ENCODE measurements at regions not wholly inside any gene's neighbourhood (a gene's known extent, or its start where the extent isn't known, plus 50 kb on each side); places are given as distances from the start of the nearest gene placed in this dataset.
"Not testable (repeated sequence)": the region's sequence is repeated elsewhere in the genome, so short reads cannot be mapped to it uniquely, and the experiment has no call there.

DNA sequence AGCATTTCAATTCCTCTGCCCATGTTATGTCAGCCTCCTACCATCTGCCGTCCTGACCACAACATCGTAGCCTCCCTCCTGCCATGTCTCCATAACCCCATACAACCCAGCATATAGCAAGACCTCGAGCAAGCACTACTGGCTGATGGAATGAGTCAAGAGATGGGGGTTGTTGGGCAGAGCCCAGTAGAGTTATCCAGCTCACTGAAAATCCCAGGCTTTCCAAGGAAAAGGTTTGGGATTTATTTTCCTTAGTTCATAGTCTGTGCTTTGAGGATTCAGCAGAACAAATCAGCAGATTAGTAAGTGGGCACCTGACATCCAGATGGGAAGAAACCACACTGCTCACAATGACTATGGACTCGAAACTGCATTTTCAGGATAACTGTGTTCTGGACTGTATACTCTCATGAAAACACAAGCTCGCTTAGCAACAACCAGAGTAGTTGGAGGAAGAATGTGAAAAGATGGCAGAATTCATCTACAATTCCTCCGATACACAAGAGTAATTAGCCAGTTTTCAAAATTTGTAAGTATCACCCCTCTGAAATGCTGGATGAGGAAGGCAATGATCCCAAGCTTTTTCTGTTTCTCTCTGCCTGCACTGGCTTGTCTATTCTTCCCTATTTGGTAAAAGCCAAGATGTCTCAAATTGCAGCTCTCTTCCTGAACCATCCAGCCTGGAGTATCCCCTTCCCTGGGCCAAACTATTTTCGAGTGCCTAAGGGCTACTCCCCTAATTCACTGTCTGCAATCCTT lies 186.2 kb upstream of the TBL1X start:
- Histone ChIP-seq H3K27ac (no peak overlapping the region), H3K4me1 (replicated peaks) (no peaks in the 10 kb centered on the region), H3K27me3 (replicated peaks) (no peaks in the 10 kb centered on the region), H3K4me3 (no peak overlapping the region), H3K36me3 (no peaks in the 10 kb centered on the region), H3K9me3 (replicated peaks) (no peaks in the 10 kb centered on the region)
- no peak for DNase-seq (ENCODE audit: low read depth in 1 of 2, low spot score in 2 of 2)

GRCh38 chrX:9279234-9279544 lies 185.7 kb upstream of the TBL1X start:
- Histone ChIP-seq H3K27me3 (replicated peaks) (no peaks in the 10 kb centered on the region), H3K36me3 (no peaks in the 10 kb centered on the region), H3K4me1 (replicated peaks) (no peaks in the 10 kb centered on the region), H3K9me3 (replicated peaks) (no peaks in the 10 kb centered on the region), H3K4me3 (no peak overlapping the region), H3K27ac (no peak overlapping the region)
- DNase-seq (ENCODE audit: low read depth in 1 of 2, low spot score in 2 of 2): peak in 1 of 2 experiments; percentile 1

DNA sequence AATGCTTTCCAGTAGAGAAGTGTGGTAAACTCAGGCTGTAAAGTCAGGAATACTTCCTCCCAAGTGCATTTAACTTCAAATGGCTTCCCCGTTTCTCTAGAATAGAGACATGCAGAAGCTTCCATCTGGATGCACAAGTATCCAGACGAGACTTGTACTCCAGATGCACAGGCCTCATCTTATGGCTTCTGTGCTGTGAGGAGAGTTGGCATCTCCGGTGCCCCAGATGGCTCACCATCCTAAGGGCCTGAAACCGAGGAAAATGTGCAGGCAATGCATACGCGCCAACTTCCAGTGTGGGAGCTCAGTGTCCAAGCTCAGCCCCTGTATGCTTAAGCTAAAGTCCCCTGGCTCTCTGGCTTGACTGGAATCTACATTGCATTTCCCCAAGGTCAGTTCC lies 184.0 kb upstream of the TBL1X start:
- no peak overlapping the region for H3K27ac ChIP-seq
- H3K27me3 ChIP-seq (replicated peaks): no peaks in the 10 kb centered on the region
- H3K9me3 ChIP-seq (replicated peaks): no peaks in the 10 kb centered on the region
- H3K4me1 ChIP-seq (replicated peaks): no peaks in the 10 kb centered on the region
- H3K4me3 ChIP-seq: no peak overlapping the region
- no peaks in the 10 kb centered on the region for H3K36me3 ChIP-seq
- no peak for DNase-seq (ENCODE audit: low read depth in 1 of 2, low spot score in 2 of 2)

DNA sequence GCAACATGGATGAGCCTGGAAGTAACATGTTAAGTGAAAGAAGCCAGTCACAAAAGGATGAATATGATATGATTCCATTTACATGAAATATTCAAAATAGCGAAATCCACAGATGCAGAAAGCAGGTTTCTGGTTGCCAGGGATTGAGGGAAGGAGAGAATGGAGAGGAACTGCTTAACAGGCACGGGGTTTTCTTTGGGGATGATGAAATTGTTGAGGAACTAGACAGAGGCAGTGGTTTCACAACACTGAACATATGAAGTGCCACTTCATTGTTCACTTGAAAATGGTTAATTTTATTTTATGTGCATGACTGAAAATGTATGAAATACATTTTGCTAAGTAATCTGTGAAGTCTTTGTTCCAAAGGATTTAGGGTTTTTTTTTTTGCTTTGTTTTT lies 182.5 kb upstream of the TBL1X start:
- no peak overlapping the region for H3K4me3 ChIP-seq
- no peak for DNase-seq (ENCODE audit: low read depth in 1 of 2, low spot score in 2 of 2)
- H3K27me3 ChIP-seq (replicated peaks): no peaks in the 10 kb centered on the region
- H3K27ac ChIP-seq: no peak overlapping the region
- no peaks in the 10 kb centered on the region for H3K4me1 ChIP-seq (replicated peaks)
- H3K36me3 ChIP-seq: no peaks in the 10 kb centered on the region
- H3K9me3 ChIP-seq (replicated peaks): no peaks in the 10 kb centered on the region

DNA sequence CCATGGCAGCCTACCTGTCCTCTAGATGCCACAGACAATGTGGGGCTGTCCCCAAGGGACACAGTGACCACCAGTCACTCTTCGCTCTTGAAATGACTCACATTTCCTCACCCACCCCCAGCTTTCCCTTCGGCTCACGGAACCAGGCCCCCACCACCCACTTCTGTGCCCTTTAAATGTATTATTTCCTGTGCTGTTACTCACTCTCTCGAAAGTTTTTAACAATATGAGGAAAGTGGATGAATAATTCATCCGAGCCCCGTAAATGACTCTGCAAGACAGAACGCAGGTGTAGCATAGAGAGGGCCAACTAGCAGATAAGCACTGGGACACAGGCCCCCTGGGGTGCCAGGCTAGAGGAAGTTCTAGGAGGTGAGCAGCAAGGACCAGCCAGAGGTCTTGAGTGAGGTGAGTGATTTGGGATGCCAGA lies 179.5 kb upstream of the TBL1X start:
- Histone ChIP-seq H3K9me3 (replicated peaks) (no peaks in the 10 kb centered on the region), H3K36me3 (no peaks in the 10 kb centered on the region), H3K4me3 (no peak overlapping the region), H3K4me1 (replicated peaks) (no peaks in the 10 kb centered on the region), H3K27me3 (replicated peaks) (no peaks in the 10 kb centered on the region), H3K27ac (no peak overlapping the region)
- DNase-seq (ENCODE audit: low read depth in 1 of 2, low spot score in 2 of 2): no peak

DNA sequence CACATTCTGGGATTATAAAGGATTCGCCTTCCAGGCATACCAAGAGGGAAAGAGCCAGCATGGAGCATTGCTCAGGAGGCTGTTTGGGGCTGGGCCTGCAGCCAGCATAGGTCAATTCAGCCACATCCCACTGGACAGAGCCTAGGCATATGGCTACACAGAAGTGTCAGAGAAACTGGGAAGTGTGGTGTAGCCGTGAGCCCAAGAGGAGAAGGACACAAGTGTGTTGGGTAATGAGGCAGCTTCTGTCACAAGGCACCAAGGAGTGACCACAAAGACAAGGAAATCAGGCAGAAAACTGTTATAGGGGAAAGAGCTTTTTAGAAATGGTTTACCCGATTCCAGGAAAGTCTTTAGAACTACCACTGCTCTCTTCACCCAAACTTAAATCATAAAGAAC lies 178.6 kb upstream of the TBL1X start:
- Histone ChIP-seq H3K27ac (no peak overlapping the region), H3K4me1 (replicated peaks) (no peaks in the 10 kb centered on the region), H3K4me3 (no peak overlapping the region), H3K27me3 (replicated peaks) (no peaks in the 10 kb centered on the region), H3K9me3 (replicated peaks) (no peaks in the 10 kb centered on the region), H3K36me3 (no peaks in the 10 kb centered on the region)
- no peak for DNase-seq (ENCODE audit: low read depth in 1 of 2, low spot score in 2 of 2)

DNA sequence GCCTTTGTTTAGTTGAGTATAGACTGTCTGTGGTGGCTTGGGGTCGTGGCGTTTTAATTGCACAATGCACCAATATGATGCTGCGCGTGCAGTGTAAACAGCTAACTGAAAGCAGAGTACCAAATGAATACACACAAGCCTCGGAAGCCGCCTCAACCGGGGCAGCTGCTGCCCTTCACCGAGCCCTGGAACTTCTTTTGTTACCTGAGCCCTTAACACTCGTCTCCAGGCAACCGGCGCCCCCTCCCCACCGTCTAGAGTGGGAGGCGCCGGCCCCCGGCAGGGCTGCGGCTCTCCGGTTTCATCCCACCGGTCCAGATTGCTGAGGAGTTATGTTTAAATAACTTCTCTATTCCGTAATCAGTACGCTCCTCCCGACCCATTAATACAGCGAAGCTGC lies 173.2 kb upstream of the TBL1X start:
- Histone ChIP-seq H3K4me3 (no peak overlapping the region), H3K27me3 (replicated peaks) (no peaks in the 10 kb centered on the region), H3K4me1 (replicated peaks) (no peaks in the 10 kb centered on the region), H3K36me3 (no peaks in the 10 kb centered on the region), H3K9me3 (replicated peaks) (no peaks in the 10 kb centered on the region), H3K27ac (no peak overlapping the region)
- no peak for DNase-seq (ENCODE audit: low read depth in 1 of 2, low spot score in 2 of 2)

DNA sequence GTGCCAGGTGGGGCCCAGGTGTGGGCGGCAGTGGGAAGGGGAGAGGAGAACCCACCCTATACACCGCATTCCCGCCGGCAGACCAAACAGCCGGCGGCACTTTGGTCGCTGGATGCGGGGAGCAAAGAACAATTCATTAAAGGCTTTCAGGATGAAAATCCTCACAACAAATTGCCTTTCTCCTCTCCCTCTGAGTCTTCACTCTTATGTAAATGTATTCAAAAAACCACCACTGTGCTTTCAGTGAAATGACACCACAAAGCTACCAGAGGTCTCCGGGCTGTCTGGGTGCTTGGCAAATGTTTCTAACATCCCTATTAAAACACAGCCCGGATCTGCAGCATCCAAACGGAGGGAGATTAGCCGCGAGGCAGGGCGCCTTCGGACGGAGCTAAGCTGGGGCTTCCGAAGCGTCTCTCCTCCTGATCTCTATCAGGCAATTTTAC lies 171.8 kb upstream of the TBL1X start:
- no peak for DNase-seq (ENCODE audit: low read depth in 1 of 2, low spot score in 2 of 2)
- H3K9me3 ChIP-seq (replicated peaks): no peaks in the 10 kb centered on the region
- H3K36me3 ChIP-seq: no peaks in the 10 kb centered on the region
- no peaks in the 10 kb centered on the region for H3K27me3 ChIP-seq (replicated peaks)
- H3K4me3 ChIP-seq: no peak overlapping the region
- H3K27ac ChIP-seq: no peak overlapping the region
- no peaks in the 10 kb centered on the region for H3K4me1 ChIP-seq (replicated peaks)

DNA sequence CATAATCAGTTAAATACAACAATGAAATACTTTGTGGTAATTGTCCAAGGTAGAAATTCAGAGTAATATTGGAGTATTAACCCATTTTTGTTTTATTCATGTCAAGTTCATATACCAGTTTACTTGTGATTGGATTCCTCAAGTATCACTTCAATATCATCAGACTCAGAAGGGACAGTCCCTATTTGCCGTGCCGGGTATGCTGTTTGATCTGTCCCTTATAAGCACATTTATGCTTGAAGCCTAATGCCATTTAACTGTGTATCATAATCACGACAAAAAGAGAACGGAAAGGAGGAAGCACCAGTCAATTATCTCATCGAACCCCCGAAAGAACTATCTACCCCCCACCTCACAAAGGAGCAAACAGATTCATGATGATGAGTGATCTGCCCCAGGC lies 171.0 kb upstream of the TBL1X start:
- H3K36me3 ChIP-seq: no peaks in the 10 kb centered on the region
- H3K27me3 ChIP-seq (replicated peaks): no peaks in the 10 kb centered on the region
- no peak overlapping the region for H3K27ac ChIP-seq
- DNase-seq (ENCODE audit: low read depth in 1 of 2, low spot score in 2 of 2): no peak
- H3K9me3 ChIP-seq (replicated peaks): no peaks in the 10 kb centered on the region
- H3K4me3 ChIP-seq: no peak overlapping the region
- no peaks in the 10 kb centered on the region for H3K4me1 ChIP-seq (replicated peaks)

DNA sequence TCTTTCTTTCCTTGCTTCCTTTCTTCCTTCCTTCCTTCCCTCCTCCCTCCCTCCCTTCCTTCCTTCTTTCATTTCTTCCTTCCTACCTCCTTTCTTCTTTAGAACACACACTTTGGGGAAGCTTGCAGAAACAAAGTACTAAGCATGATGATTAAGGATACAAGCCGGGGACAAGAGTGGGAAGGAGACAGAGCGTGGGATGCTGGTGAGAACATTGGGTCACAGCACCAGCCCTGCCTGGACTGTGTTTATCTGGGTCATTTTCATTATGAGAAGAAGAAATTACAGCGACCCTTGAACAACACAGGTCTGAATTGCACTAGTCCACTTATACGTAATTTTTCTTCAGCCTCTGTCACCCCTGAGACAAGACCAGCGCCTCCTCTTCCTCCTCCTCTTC lies 169.3 kb upstream of the TBL1X start:
- no peak overlapping the region for H3K27ac ChIP-seq
- no peaks in the 10 kb centered on the region for H3K27me3 ChIP-seq (replicated peaks)
- H3K4me1 ChIP-seq (replicated peaks): no peaks in the 10 kb centered on the region
- no peak overlapping the region for H3K4me3 ChIP-seq
- no peak for DNase-seq (ENCODE audit: low read depth in 1 of 2, low spot score in 2 of 2)
- H3K36me3 ChIP-seq: no peaks in the 10 kb centered on the region
- no peaks in the 10 kb centered on the region for H3K9me3 ChIP-seq (replicated peaks)

GRCh38 chrX:9298221-9298620 lies 166.6 kb upstream of the TBL1X start:
- H3K4me3 ChIP-seq: no peak overlapping the region
- no peaks in the 10 kb centered on the region for H3K27me3 ChIP-seq (replicated peaks)
- no peaks in the 10 kb centered on the region for H3K4me1 ChIP-seq (replicated peaks)
- H3K9me3 ChIP-seq (replicated peaks): no peaks in the 10 kb centered on the region
- no peak for DNase-seq (ENCODE audit: low read depth in 1 of 2, low spot score in 2 of 2)
- H3K36me3 ChIP-seq: no peaks in the 10 kb centered on the region
- H3K27ac ChIP-seq: no peak overlapping the region

GRCh38 chrX:9299681-9300080 lies 165.2 kb upstream of the TBL1X start:
- not testable (repeated sequence) for DNase-seq (ENCODE audit: low read depth in 1 of 2, low spot score in 2 of 2)

GRCh38 chrX:9301836-9302235 lies 163.0 kb upstream of the TBL1X start:
- Histone ChIP-seq H3K4me3 (no peak overlapping the region), H3K27me3 (replicated peaks) (no peaks in the 10 kb centered on the region), H3K4me1 (replicated peaks) (no peaks in the 10 kb centered on the region), H3K9me3 (replicated peaks) (no peaks in the 10 kb centered on the region), H3K36me3 (no peaks in the 10 kb centered on the region), H3K27ac (no peak overlapping the region)
- no peak for DNase-seq (ENCODE audit: low read depth in 1 of 2, low spot score in 2 of 2)

More at GRCh38 chrX:9299681-9300080, 165.2 kb upstream of the TBL1X start:
- not testable (repeated sequence) for H3K27ac ChIP-seq; H3K4me1 ChIP-seq (replicated peaks); H3K27me3 ChIP-seq (replicated peaks); H3K36me3 ChIP-seq; H3K4me3 ChIP-seq; H3K9me3 ChIP-seq (replicated peaks)

DNA sequence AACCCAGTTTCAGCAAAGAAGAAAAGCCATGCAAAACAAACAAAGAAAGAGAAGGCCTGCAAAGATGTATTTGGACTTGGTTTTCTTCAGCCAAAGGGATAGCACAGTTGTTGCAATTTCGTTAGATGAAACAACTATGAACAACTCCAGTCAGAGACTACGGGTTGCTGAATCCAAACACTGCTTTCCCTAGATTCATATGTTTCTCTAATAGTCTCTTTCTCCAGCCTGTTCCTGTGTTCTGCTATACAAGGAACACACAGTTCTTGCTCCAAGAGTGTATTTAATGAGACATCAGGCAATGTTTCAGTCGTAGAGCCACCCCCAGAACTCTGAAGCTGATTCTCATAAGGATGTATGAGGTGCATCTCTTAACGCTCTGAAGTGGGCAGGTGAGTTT lies 162.5 kb upstream of the TBL1X start:
- no peaks in the 10 kb centered on the region for H3K27me3 ChIP-seq (replicated peaks)
- H3K27ac ChIP-seq: no peak overlapping the region
- DNase-seq (ENCODE audit: low read depth in 1 of 2, low spot score in 2 of 2): no peak
- no peak overlapping the region for H3K4me3 ChIP-seq
- no peaks in the 10 kb centered on the region for H3K4me1 ChIP-seq (replicated peaks)
- no peaks in the 10 kb centered on the region for H3K9me3 ChIP-seq (replicated peaks)
- H3K36me3 ChIP-seq: no peaks in the 10 kb centered on the region

DNA sequence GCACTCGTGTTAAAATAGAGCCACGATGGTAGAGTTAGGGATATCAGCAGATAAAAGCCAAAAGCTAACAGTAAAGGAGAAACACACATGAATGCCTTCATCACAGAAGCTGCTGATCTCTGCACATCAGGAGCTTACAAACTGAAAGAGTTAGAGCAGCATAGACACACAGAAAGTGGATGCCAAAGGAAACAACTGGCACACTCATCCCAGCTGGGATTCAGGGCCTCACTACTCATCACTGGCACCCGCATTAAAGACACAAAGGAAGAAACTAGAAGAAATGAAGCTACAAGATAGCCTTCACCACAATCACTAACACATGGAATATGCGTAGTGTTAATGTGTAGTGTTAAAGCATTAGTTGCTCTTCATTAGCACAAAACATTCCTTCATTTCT lies 156.4 kb upstream of the TBL1X start:
- no peaks in the 10 kb centered on the region for H3K27me3 ChIP-seq (replicated peaks)
- H3K4me1 ChIP-seq (replicated peaks): peaks cover 17% of the 10 kb centered on the region
- no peaks in the 10 kb centered on the region for H3K36me3 ChIP-seq
- no peak overlapping the region for H3K4me3 ChIP-seq
- H3K9me3 ChIP-seq (replicated peaks): no peaks in the 10 kb centered on the region
- DNase-seq (ENCODE audit: low read depth in 1 of 2, low spot score in 2 of 2): no peak
- H3K27ac ChIP-seq: no peak overlapping the region
